ENCODE measurements at regions not wholly inside any gene's neighbourhood (a gene's known extent, or its start where the extent isn't known, plus 50 kb on each side); places are given as distances from the start of the nearest gene placed in this dataset.
A peak's percentile ranks its signal among the peaks of the same experiment; 100 is the strongest.
"Not testable (repeated sequence)": the region's sequence is repeated elsewhere in the genome, so short reads cannot be mapped to it uniquely, and the experiment has no call there.

- ChIA-PET CTCF (no interaction called here), POLR2A (ENCODE audit: unreplicated experiment) (no interaction called here)
- H3K9me2 ChIP-seq (replicated peaks; ENCODE audit: low read length), result no peaks in the 10 kb centered on the region
- H3K79me2 ChIP-seq (ENCODE audit: low read length), result no peaks in the 10 kb centered on the region
- H3K9ac ChIP-seq (ENCODE audit: low read length), result no peak overlapping the region
- TF ChIP-seq EZH2 (IDR thresholded peaks at IDR 0.05; ENCODE audit: low read length, unreplicated experiment) (no peak), EZH2phosphoT487 (IDR thresholded peaks at IDR 0.05; ENCODE audit: borderline replicate concordance, low read length) (no peak), CTCF (conservative IDR thresholded peaks at IDR 0.05; ENCODE audit: low read depth, low read length) (no peak)
- no TSS peak for BruUV-seq (replicated peaks)
- no peak overlapping the region for H3K4me3 ChIP-seq (ENCODE audit: low read length)
- no peaks in the 10 kb centered on the region for H4K20me1 ChIP-seq (ENCODE audit: low read length)
- peak; percentile 91 for DNase-seq
- peak; percentile 88 for ATAC-seq
- H3F3A ChIP-seq (ENCODE audit: low read length, unreplicated experiment), result no peaks in the 10 kb centered on the region
- no peaks in the 10 kb centered on the region for H3K27me3 ChIP-seq (ENCODE audit: low read length)
- H3K4me1 ChIP-seq (ENCODE audit: insufficient read depth, low read length), result peaks cover 12% of the 10 kb centered on the region
- H3K9me3 ChIP-seq (ENCODE audit: low read length), result peaks cover 24% of the 10 kb centered on the region
- peak overlapping the region; percentile 12; the same call in 1 of the 2 replicates for H3K4me2 ChIP-seq (ENCODE audit: low read length)
- peaks cover 5% of the 10 kb centered on the region; the same call in 1 of the 2 replicates for H3K36me3 ChIP-seq (ENCODE audit: low read depth, low read length)
- no peak overlapping the region for H2AFZ ChIP-seq (ENCODE audit: low read length)
- H3K27ac ChIP-seq (ENCODE audit: low read length), result peak overlapping the region; percentile 58
- intact Hi-C loops (cut with micrococcal nuclease), result no loop called here
These were observed 82.8 kb upstream of the MRI1 start for GRCh38 chr19:13681509-13681908.

- H4K20me1 ChIP-seq (ENCODE audit: low read length); H3K27me3 ChIP-seq (ENCODE audit: low read length); H3K4me2 ChIP-seq (ENCODE audit: low read length); H3K9me2 ChIP-seq (replicated peaks; ENCODE audit: low read length); intact Hi-C loops (cut with micrococcal nuclease); DNase-seq; H2AFZ ChIP-seq (ENCODE audit: low read length); H3K9ac ChIP-seq (ENCODE audit: low read length); ATAC-seq; H3K36me3 ChIP-seq (ENCODE audit: low read depth, low read length); POLR2A ChIA-PET (ENCODE audit: unreplicated experiment); H3F3A ChIP-seq (ENCODE audit: low read length, unreplicated experiment); H3K79me2 ChIP-seq (ENCODE audit: low read length): not testable (repeated sequence)
- Histone ChIP-seq H3K9me3 (ENCODE audit: low read length) (peaks cover 24% of the 10 kb centered on the region), H3K4me3 (ENCODE audit: low read length) (peak overlapping the region; percentile 3; the same call in 1 of the 2 replicates), H3K4me1 (ENCODE audit: insufficient read depth, low read length) (peaks cover 12% of the 10 kb centered on the region), H3K27ac (ENCODE audit: low read length) (peak overlapping the region; percentile 53)
- BruUV-seq (replicated peaks), result TSS peak; percentile 63
- CTCF ChIA-PET, result interaction anchor here (0.6 kb wide), 1 partner anchor 392 kb away, joined by 7 read pairs; no protein-coding TSS in a partner anchor
These were observed 83.5 kb upstream of the MRI1 start for GRCh38 chr19:13680708-13681360.

GRCh38 chr19:13676967-13677366 lies 87.4 kb upstream of the MRI1 start:
- peak; percentile 21; the same call in 1 of the 2 replicates for ATAC-seq
- POLR2A ChIA-PET (ENCODE audit: unreplicated experiment); H3K4me3 ChIP-seq (ENCODE audit: low read length); H3F3A ChIP-seq (ENCODE audit: low read length, unreplicated experiment); H3K4me2 ChIP-seq (ENCODE audit: low read length); H3K9ac ChIP-seq (ENCODE audit: low read length); H3K79me2 ChIP-seq (ENCODE audit: low read length); CTCF ChIA-PET; intact Hi-C loops (cut with micrococcal nuclease); H3K27ac ChIP-seq (ENCODE audit: low read length); H4K20me1 ChIP-seq (ENCODE audit: low read length); BruUV-seq (replicated peaks); H3K9me2 ChIP-seq (replicated peaks; ENCODE audit: low read length); H3K27me3 ChIP-seq (ENCODE audit: low read length); H3K4me1 ChIP-seq (ENCODE audit: insufficient read depth, low read length); H3K36me3 ChIP-seq (ENCODE audit: low read depth, low read length): not testable (repeated sequence)
- DNase-seq, result peak; percentile 67
- 0 out of 2 replicates have a peak overlapping the region, but pooled peaks have one; percentile 31 for H2AFZ ChIP-seq (ENCODE audit: low read length)
- H3K9me3 ChIP-seq (ENCODE audit: low read length), result peaks cover 24% of the 10 kb centered on the region

GRCh38 chr19:13672480-13673175 lies 91.7 kb upstream of the MRI1 start:
- H3F3A ChIP-seq (ENCODE audit: low read length, unreplicated experiment); H3K4me1 ChIP-seq (ENCODE audit: insufficient read depth, low read length); ATAC-seq; intact Hi-C loops (cut with micrococcal nuclease); POLR2A ChIA-PET (ENCODE audit: unreplicated experiment); BruUV-seq (replicated peaks); H3K9ac ChIP-seq (ENCODE audit: low read length); H3K36me3 ChIP-seq (ENCODE audit: low read depth, low read length); H3K79me2 ChIP-seq (ENCODE audit: low read length); H3K9me2 ChIP-seq (replicated peaks; ENCODE audit: low read length); H3K27me3 ChIP-seq (ENCODE audit: low read length); H3K27ac ChIP-seq (ENCODE audit: low read length); H3K9me3 ChIP-seq (ENCODE audit: low read length); CTCF ChIA-PET; H3K4me2 ChIP-seq (ENCODE audit: low read length); H3K4me3 ChIP-seq (ENCODE audit: low read length); H4K20me1 ChIP-seq (ENCODE audit: low read length): not testable (repeated sequence)
- H2AFZ ChIP-seq (ENCODE audit: low read length), result peak overlapping the region; percentile 69; the same call in 1 of the 2 replicates
- peak; percentile 29 for DNase-seq

All from PC-3 (cell line).